PC-9 (cell line): ENCODE measurements at regions not wholly inside any gene's neighbourhood (a gene's known extent, or its start where the extent isn't known, plus 50 kb on each side); places are given as distances from the start of the nearest gene placed in this dataset.

Source experiments
- CTCF ChIP-seq: fragments of 200-600 bp; sonication (generic); conservative IDR thresholded peaks from 2 replicates; pipeline ENCODE4 v1.6.1; 2017; ENCODE audit warnings: mixed run types, antibody characterized with exemption, mild to moderate bottlenecking, moderate library complexity
- EZH2 ChIP-seq: fragments of 200-600 bp; sonication (generic); IDR thresholded peaks from 2 replicates; pipeline ENCODE4 v1.8.0; 2017; ENCODE audit warnings: antibody characterized with exemption, low read depth

GRCh38 chr18:2096551-2096950, 474.8 kb downstream of the METTL4 start:
- no peak for TF ChIP-seq CTCF
- no peak for TF ChIP-seq EZH2
